Myocyte (in vitro differentiated cells): ENCODE measurements at regions not wholly inside any gene's neighbourhood (a gene's known extent, or its start where the extent isn't known, plus 50 kb on each side); places are given as distances from the start of the nearest gene placed in this dataset.
"Not testable (repeated sequence)": the region's sequence is repeated elsewhere in the genome, so short reads cannot be mapped to it uniquely, and the experiment has no call there.

ENCODE experiments used
- DNase-seq: peaks from one replicate; pipeline ENCODE4 v3.0.0-alpha.2; 2012; ENCODE audit warnings: low read depth

GRCh38 chr2:61677942-61678341, 139.8 kb upstream of the XPO1 start:
- DNase-seq, result no peak

- no peak for DNase-seq
Measured at GRCh38 chr2:61677306-61677705, 139.2 kb upstream of the XPO1 start.

GRCh38 chr2:61675204-61675603, 137.0 kb upstream of the XPO1 start:
- no peak for DNase-seq

- no peak for DNase-seq
Measured at GRCh38 chr2:61671561-61672315, 133.6 kb upstream of the XPO1 start.

GRCh38 chr2:61670591-61671501, 132.7 kb upstream of the XPO1 start:
- DNase-seq, result peak; percentile 63

- DNase-seq, result no peak
Measured at GRCh38 chr2:61664190-61664589, 126.0 kb upstream of the XPO1 start.

- DNase-seq, result no peak
Measured at GRCh38 chr2:61662990-61663389, 124.8 kb upstream of the XPO1 start.

GRCh38 chr2:61660511-61661388, 122.6 kb upstream of the XPO1 start:
- peak; percentile 48 for DNase-seq

- peak; percentile 64 for DNase-seq
Measured at GRCh38 chr2:61658841-61659780, 121.0 kb upstream of the XPO1 start.

- not testable (repeated sequence) for DNase-seq
Measured at GRCh38 chr2:61649946-61650345, 111.8 kb upstream of the XPO1 start.

GRCh38 chr2:61649021-61649420, 110.9 kb upstream of the XPO1 start:
- no peak for DNase-seq

GRCh38 chr2:61647044-61647443, 108.9 kb upstream of the XPO1 start:
- DNase-seq, result no peak

- peak; percentile 55 for DNase-seq
Measured at GRCh38 chr2:61645911-61646310, 107.8 kb upstream of the XPO1 start.

- not testable (repeated sequence) for DNase-seq
Measured at GRCh38 chr2:61643153-61643552, 105.0 kb upstream of the XPO1 start.

- no peak for DNase-seq
Measured at GRCh38 chr2:61640406-61640805, 102.2 kb upstream of the XPO1 start.

- no peak for DNase-seq
Measured at GRCh38 chr2:61639721-61640120, 101.6 kb upstream of the XPO1 start.

- no peak for DNase-seq
Measured at GRCh38 chr2:61636686-61637085, 98.5 kb upstream of the XPO1 start.

GRCh38 chr2:61634512-61634911, 96.4 kb upstream of the XPO1 start:
- DNase-seq, result no peak

- DNase-seq, result no peak
Measured at GRCh38 chr2:61633250-61633649, 95.1 kb upstream of the XPO1 start.
